HEK293T (cell line): ENCODE measurements at regions not wholly inside any gene's neighbourhood (a gene's known extent, or its start where the extent isn't known, plus 50 kb on each side); places are given as distances from the start of the nearest gene placed in this dataset.

Source experiments
- CTCF ChIA-PET: fragments of 350-600 bp; formaldehyde crosslinking; extraction: SDS; loops from one replicate; lab custom pipeline; 2021; ENCODE audit warnings: antibody characterized with exemption, inconsistent platforms; lab: Yijun Ruan, JAX
- POLR2A ChIA-PET: fragments of 350-600 bp; formaldehyde crosslinking; extraction: SDS; loops from one replicate; lab custom pipeline; 2020; ENCODE audit warnings: antibody characterized with exemption, inconsistent platforms; lab: Yijun Ruan, JAX
- DNase-seq: peaks from one replicate; pipeline ENCODE4 v3.0.0; 2012; ENCODE audit warnings: mixed read lengths; ENCODE audit errors: extremely low spot score
- ARNT ChIP-seq: fragments of 450-650 bp; IDR thresholded peaks from 2 replicates; pipeline ENCODE4 v1.6.1; 2017; ENCODE audit warnings: mild to moderate bottlenecking
- BHLHE40 ChIP-seq: fragments of 450-650 bp; IDR thresholded peaks from 2 replicates; pipeline ENCODE4 v1.6.1; 2016; ENCODE audit warnings: mild to moderate bottlenecking, moderate library complexity, borderline replicate concordance
- CTBP1 ChIP-seq: fragments of 450-650 bp; IDR thresholded peaks from 2 replicates; pipeline ENCODE4 v1.6.1; 2016; ENCODE audit warnings: borderline replicate concordance
- ELF4 ChIP-seq: fragments of 450-650 bp; IDR thresholded peaks from 2 replicates; pipeline ENCODE4 v1.6.1; 2017; ENCODE audit warnings: antibody characterized with exemption
- FOXA1 ChIP-seq: fragments of 450-650 bp; IDR thresholded peaks from 2 replicates; pipeline ENCODE4 v1.6.1; 2016; ENCODE audit warnings: mild to moderate bottlenecking
- FOXK2 ChIP-seq: fragments of 450-650 bp; IDR thresholded peaks from 2 replicates; pipeline ENCODE4 v1.6.1; 2016; ENCODE audit warnings: mild to moderate bottlenecking
- FOXM1 ChIP-seq: fragments of 450-650 bp; IDR thresholded peaks from 2 replicates; pipeline ENCODE4 v1.6.1; 2017; ENCODE audit warnings: mild to moderate bottlenecking, borderline replicate concordance
- HDGF ChIP-seq: fragments of 450-650 bp; IDR thresholded peaks from 2 replicates; pipeline ENCODE4 v1.6.1; 2017; ENCODE audit warnings: antibody characterized with exemption, borderline replicate concordance
- L3MBTL2 ChIP-seq: fragments of 450-650 bp; conservative IDR thresholded peaks from 2 replicates; pipeline ENCODE4 v1.6.1; 2016; ENCODE audit warnings: mild to moderate bottlenecking
- LEF1 ChIP-seq: fragments of 450-650 bp; IDR thresholded peaks from 2 replicates; pipeline ENCODE4 v1.6.1; 2017; ENCODE audit warnings: mild to moderate bottlenecking, borderline replicate concordance
- NFRKB ChIP-seq: fragments of 450-650 bp; IDR thresholded peaks from 2 replicates; pipeline ENCODE4 v1.6.1; 2016; ENCODE audit warnings: mild to moderate bottlenecking, moderate library complexity
- SP1 ChIP-seq: fragments of 450-650 bp; IDR thresholded peaks from 2 replicates; pipeline ENCODE4 v1.6.1; 2017
- SUZ12 ChIP-seq: fragments of 450-650 bp; IDR thresholded peaks from 2 replicates; pipeline ENCODE4 v1.6.1; 2016; ENCODE audit warnings: mild to moderate bottlenecking
- TARDBP ChIP-seq: fragments of 450-650 bp; IDR thresholded peaks from 2 replicates; pipeline ENCODE4 v1.6.1; 2016
- ZNF384 ChIP-seq: fragments of 450-650 bp; IDR thresholded peaks from 2 replicates; pipeline ENCODE4 v1.6.1; 2016
- TF ChIP-seq, protein P1 (sequence below): fragments of 450-650 bp; IDR thresholded peaks from 2 replicates; pipeline ENCODE4 v1.6.1; 2016

DNA sequence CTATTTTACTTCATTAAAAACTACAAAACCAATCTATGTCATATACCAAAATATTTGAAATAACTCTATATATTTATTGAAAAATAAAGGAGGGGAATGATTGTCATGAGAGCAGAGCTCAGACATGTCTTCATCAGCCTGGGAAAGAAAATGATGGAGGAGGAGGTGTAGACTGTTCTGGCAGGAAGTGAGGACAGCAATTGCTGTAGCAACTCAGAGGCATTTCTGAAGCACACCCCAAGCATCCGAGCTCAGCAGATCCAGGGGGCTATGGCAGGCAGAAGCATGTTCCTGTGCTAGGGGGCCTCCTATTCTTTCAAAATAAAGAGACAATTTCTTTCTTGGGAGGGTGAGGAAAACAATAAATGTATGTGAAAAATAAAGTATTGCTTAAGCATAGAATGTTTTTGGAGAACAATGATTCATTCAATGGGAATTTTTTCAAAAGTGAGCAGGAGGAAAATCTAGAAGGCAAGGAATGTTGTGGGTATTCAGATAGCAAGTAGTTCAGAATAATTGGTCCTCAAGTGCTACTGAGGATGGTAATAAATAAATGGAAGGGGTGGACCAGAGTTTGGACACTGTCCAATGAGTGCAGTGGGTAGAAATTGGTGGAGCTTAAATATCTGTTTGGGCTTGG, 383.4 kb downstream of the CDH11 start:
- TF ChIP-seq NFRKB: no peak
- TF ChIP-seq TARDBP: no peak
- no peak for TF ChIP-seq LEF1
- no peak for TF ChIP-seq FOXK2
- DNase-seq: no peak
- CTCF ChIA-PET: no interaction called here
- POLR2A ChIA-PET: no interaction called here

DNA sequence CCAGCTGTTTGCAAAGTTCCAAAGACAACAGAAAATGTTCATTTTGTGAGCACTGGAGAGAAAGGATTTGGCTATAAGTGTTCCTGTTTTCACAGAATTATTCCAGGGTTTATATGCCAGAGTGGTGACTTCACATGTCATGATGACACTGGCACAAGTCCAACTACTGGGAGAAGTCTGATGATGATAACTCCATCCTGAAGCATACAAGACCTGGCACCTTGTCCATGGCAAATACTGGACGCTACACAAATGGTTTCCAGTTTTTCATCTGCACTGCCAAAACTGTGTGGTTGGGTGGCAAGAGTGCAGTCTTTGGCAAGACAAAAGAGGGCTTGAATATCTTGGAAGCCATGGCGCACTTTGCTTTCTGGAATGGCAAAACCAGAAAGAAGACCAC, 385.0 kb downstream of the CDH11 start:
- DNase-seq: no peak
- ChIA-PET POLR2A (no interaction called here), CTCF (no interaction called here)
- TF ChIP-seq ARNT (no peak), ZNF384 (no peak), LEF1 (no peak)
- TF ChIP-seq, protein P1, sequence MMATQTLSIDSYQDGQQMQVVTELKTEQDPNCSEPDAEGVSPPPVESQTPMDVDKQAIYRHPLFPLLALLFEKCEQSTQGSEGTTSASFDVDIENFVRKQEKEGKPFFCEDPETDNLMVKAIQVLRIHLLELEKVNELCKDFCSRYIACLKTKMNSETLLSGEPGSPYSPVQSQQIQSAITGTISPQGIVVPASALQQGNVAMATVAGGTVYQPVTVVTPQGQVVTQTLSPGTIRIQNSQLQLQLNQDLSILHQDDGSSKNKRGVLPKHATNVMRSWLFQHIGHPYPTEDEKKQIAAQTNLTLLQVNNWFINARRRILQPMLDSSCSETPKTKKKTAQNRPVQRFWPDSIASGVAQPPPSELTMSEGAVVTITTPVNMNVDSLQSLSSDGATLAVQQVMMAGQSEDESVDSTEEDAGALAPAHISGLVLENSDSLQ: no peak

DNA sequence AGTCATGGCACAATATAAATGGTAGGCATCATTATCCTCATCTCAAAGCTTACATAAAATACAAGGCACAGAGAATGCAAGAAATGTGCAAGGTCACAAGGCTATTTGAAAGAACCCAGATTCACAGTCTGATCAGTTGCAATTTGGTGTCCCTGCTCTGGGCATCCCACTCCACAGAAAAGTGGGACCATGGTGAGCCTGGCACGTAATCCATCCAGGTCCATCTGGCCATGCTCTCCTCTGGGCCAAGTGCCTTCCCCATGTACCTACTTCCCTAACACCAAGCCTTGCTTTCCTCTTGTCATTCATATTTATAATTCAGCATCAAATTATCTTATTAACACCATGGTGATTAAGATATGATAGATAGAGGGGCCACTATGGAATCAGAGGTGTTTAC, 390.0 kb downstream of the CDH11 start:
- CTCF ChIA-PET: no interaction called here
- TF ChIP-seq ARNT (no peak), BHLHE40 (no peak), ELF4 (no peak), NFRKB (no peak)
- POLR2A ChIA-PET: no interaction called here
- DNase-seq: no peak

- POLR2A ChIA-PET: no interaction called here
- CTCF ChIA-PET: no interaction called here
- DNase-seq: no peak
- TF ChIP-seq SUZ12: no peak
- TF ChIP-seq, protein P1: no peak
- TF ChIP-seq ARNT: no peak
- no peak for TF ChIP-seq SP1
- TF ChIP-seq HDGF: no peak
- no peak for TF ChIP-seq LEF1
- no peak for TF ChIP-seq FOXM1
- no peak for TF ChIP-seq TARDBP
- no peak for TF ChIP-seq FOXK2
Measured at GRCh38 chr16:64730261-64730660, 391.6 kb downstream of the CDH11 start.

DNA sequence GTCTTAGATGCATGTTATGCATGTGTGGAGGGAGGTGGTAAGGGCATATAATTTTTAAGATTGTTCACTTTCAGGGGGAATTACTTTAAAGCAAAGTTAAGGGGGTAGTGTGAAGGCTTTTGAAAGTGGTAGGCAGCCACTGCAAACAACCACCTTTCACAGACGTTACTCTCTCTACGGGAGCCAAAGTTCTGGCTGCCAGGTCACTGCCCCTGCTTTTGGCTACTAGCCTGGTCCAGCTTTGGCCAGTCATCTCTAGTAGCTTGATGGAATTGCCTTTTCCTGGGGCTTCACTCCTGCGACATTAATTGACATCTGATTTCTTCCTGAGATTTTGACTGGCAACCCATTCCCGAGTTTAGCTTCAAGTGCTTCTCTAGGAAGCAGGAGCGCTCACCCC, 397.5 kb downstream of the CDH11 start:
- DNase-seq: no peak
- CTCF ChIA-PET: no interaction called here
- POLR2A ChIA-PET: no interaction called here
- no peak for TF ChIP-seq ZNF384
- TF ChIP-seq LEF1: no peak
- no peak for TF ChIP-seq TARDBP
- TF ChIP-seq, protein P1: no peak
- TF ChIP-seq FOXK2: no peak
- no peak for TF ChIP-seq HDGF
- no peak for TF ChIP-seq FOXM1
- TF ChIP-seq SUZ12: no peak
- no peak for TF ChIP-seq SP1
- no peak for TF ChIP-seq FOXA1
- no peak for TF ChIP-seq ARNT

DNA sequence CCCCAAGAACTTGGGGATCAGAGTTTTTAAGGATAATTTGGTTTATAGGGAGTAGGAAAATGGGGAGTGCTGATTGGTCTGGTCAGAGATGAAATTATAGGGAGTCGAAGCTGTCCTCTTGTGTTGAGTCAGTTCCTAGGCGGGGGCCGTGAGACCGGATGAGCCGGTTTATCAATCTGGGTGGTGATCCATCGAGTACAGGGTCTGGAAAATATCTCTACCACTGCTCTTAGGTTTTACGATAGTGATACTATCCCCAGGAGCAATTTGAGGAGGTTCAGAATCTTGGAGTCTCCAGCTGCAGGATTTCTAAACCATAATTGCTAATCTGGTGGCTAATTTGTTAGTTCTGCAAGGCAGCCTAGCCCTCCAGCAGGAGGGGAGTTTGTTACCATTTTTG, 403.4 kb downstream of the CDH11 start:
- TF ChIP-seq LEF1 (no peak), ELF4 (no peak), NFRKB (no peak), HDGF (no peak), CTBP1 (no peak), BHLHE40 (no peak), SUZ12 (no peak), L3MBTL2 (no peak), SP1 (no peak), ZNF384 (no peak), TARDBP (no peak), ARNT (no peak)
- POLR2A ChIA-PET: no interaction called here
- DNase-seq: no peak
- CTCF ChIA-PET: no interaction called here

DNA sequence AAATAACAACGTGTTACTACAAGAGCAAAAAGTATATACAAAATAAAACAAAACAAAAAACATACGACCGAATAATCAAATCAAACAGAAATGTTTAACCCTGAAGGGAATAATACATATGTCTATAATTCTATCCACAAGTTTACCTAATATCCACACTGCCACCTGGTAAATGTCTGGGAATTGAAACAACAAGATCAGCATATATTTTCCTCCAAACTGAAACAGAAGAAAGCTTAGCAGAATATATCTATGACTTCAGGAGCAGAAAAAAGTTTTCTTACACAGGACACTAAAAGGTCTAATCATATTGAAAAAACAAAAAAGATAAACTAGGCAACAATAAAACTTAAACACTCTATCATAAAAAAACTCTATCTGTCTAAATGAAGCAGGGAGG, 404.0 kb downstream of the CDH11 start:
- POLR2A ChIA-PET: no interaction called here
- CTCF ChIA-PET: no interaction called here

GRCh38 chr16:64715624-64716023, 406.2 kb downstream of the CDH11 start:
- CTCF ChIA-PET: no interaction called here

More for the DNA sequence above, 404.0 kb downstream of the CDH11 start:
- TF ChIP-seq CTBP1 (no peak), ZNF384 (no peak)
- no peak for DNase-seq

More at GRCh38 chr16:64715624-64716023, 406.2 kb downstream of the CDH11 start:
- no peak for DNase-seq
- POLR2A ChIA-PET: no interaction called here
- TF ChIP-seq, protein P1: no peak
